Activated CD4-positive, alpha-beta T cell treated with anti-CD3 and anti-CD28 coated beads, Interleukin-2, amount 10 ng/mL, durations not matched to agents 24 days and 14 days (primary cell): ENCODE measurements at regions not wholly inside any gene's neighbourhood (a gene's known extent, or its start where the extent isn't known, plus 50 kb on each side); places are given as distances from the start of the nearest gene placed in this dataset.
"Not testable (repeated sequence)": the region's sequence is repeated elsewhere in the genome, so short reads cannot be mapped to it uniquely, and the experiment has no call there.

ENCODE experiments used
- DNase-seq: peaks from one replicate; pipeline ENCODE4 v3.0.0; 2022
- H3K27ac Mint-ChIP-seq: one replicate; pipeline ENCODE4 v1.8.0; 2022; ENCODE audit warnings: mild to moderate bottlenecking, mixed read lengths
- H3K27me3 Mint-ChIP-seq: one replicate; pipeline ENCODE4 v1.8.0; 2022; ENCODE audit warnings: mixed read lengths
- H3K36me3 Mint-ChIP-seq: one replicate; pipeline ENCODE4 v1.8.0; 2022; ENCODE audit warnings: low read depth, mild to moderate bottlenecking, mixed read lengths
- H3K4me1 Mint-ChIP-seq: one replicate; pipeline ENCODE4 v1.8.0; 2021; ENCODE audit warnings: mixed read lengths
- H3K4me3 Mint-ChIP-seq: one replicate; pipeline ENCODE4 v1.8.0; 2022; ENCODE audit warnings: mild to moderate bottlenecking, moderate library complexity, mixed read lengths
- H3K9me3 Mint-ChIP-seq: one replicate; pipeline ENCODE4 v1.8.0; 2021; ENCODE audit warnings: mixed read lengths
- intact Hi-C: fragments of 100-400 bp; cut with micrococcal nuclease; formaldehyde crosslinking; loops from one replicate; pipeline ENCODE4 v1.15.1; 2023

GRCh38 chrX:139475432-139475831 lies 55.1 kb upstream of the F9 start:
- Mint-ChIP-seq H3K27ac (no peak overlapping the region), H3K4me1 (no peaks in the 10 kb centered on the region), H3K27me3 (no peaks in the 10 kb centered on the region), H3K36me3 (no peaks in the 10 kb centered on the region), H3K4me3 (no peak overlapping the region), H3K9me3 (no peaks in the 10 kb centered on the region)
- intact Hi-C loops = no loop called here
- no peak for DNase-seq

GRCh38 chrX:139461945-139462344 lies 68.6 kb upstream of the F9 start:
- H3K4me3 Mint-ChIP-seq, H3K27ac Mint-ChIP-seq, intact Hi-C loops, H3K36me3 Mint-ChIP-seq, DNase-seq, H3K27me3 Mint-ChIP-seq, H3K4me1 Mint-ChIP-seq, H3K9me3 Mint-ChIP-seq: not testable (repeated sequence)

GRCh38 chrX:139454743-139455142 lies 75.8 kb upstream of the F9 start:
- H3K9me3 Mint-ChIP-seq = no peaks in the 10 kb centered on the region
- H3K4me1 Mint-ChIP-seq = no peaks in the 10 kb centered on the region
- intact Hi-C loops = no loop called here
- H3K27ac Mint-ChIP-seq = no peak overlapping the region
- no peaks in the 10 kb centered on the region for H3K27me3 Mint-ChIP-seq
- DNase-seq = no peak
- no peaks in the 10 kb centered on the region for H3K36me3 Mint-ChIP-seq
- H3K4me3 Mint-ChIP-seq = no peak overlapping the region

- no peaks in the 10 kb centered on the region for H3K27me3 Mint-ChIP-seq
- H3K4me3 Mint-ChIP-seq = no peak overlapping the region
- no peak overlapping the region for H3K27ac Mint-ChIP-seq
- no peaks in the 10 kb centered on the region for H3K4me1 Mint-ChIP-seq
- H3K9me3 Mint-ChIP-seq = no peaks in the 10 kb centered on the region
- no peak for DNase-seq
- no peaks in the 10 kb centered on the region for H3K36me3 Mint-ChIP-seq
- intact Hi-C loops = no loop called here
Observed at GRCh38 chrX:139448996-139449395, 81.5 kb upstream of the F9 start.

GRCh38 chrX:139446832-139447231 lies 83.7 kb upstream of the F9 start:
- Mint-ChIP-seq H3K27me3 (no peaks in the 10 kb centered on the region), H3K9me3 (no peaks in the 10 kb centered on the region), H3K27ac (no peak overlapping the region), H3K4me1 (no peaks in the 10 kb centered on the region), H3K36me3 (no peaks in the 10 kb centered on the region), H3K4me3 (no peak overlapping the region)
- intact Hi-C loops = no loop called here
- DNase-seq = no peak

GRCh38 chrX:139429913-139430312 lies 100.6 kb upstream of the F9 start:
- intact Hi-C loops = no loop called here
- H3K27ac Mint-ChIP-seq = no peak overlapping the region

GRCh38 chrX:139423186-139423585 lies 107.4 kb upstream of the F9 start:
- Mint-ChIP-seq H3K4me1 (no peaks in the 10 kb centered on the region), H3K27me3 (no peaks in the 10 kb centered on the region), H3K9me3 (no peaks in the 10 kb centered on the region), H3K27ac (no peak overlapping the region), H3K4me3 (no peak overlapping the region), H3K36me3 (no peaks in the 10 kb centered on the region)
- intact Hi-C loops = no loop called here
- no peak for DNase-seq

More at GRCh38 chrX:139429913-139430312, 100.6 kb upstream of the F9 start:
- H3K27me3 Mint-ChIP-seq = no peaks in the 10 kb centered on the region
- no peaks in the 10 kb centered on the region for H3K9me3 Mint-ChIP-seq
- no peak overlapping the region for H3K4me3 Mint-ChIP-seq
- H3K36me3 Mint-ChIP-seq = no peaks in the 10 kb centered on the region
- DNase-seq = no peak
- no peaks in the 10 kb centered on the region for H3K4me1 Mint-ChIP-seq

- H3K4me1 Mint-ChIP-seq, H3K27me3 Mint-ChIP-seq, DNase-seq: not testable (repeated sequence)
Observed at GRCh38 chrX:139398258-139398657, 132.3 kb upstream of the F9 start.

GRCh38 chrX:139388254-139388653 lies 142.3 kb upstream of the F9 start:
- no peak overlapping the region for H3K27ac Mint-ChIP-seq
- H3K27me3 Mint-ChIP-seq = no peaks in the 10 kb centered on the region
- no peaks in the 10 kb centered on the region for H3K4me1 Mint-ChIP-seq
- H3K4me3 Mint-ChIP-seq = no peak overlapping the region
- no peaks in the 10 kb centered on the region for H3K36me3 Mint-ChIP-seq
- no peak for DNase-seq
- no peaks in the 10 kb centered on the region for H3K9me3 Mint-ChIP-seq
- intact Hi-C loops = no loop called here

More at GRCh38 chrX:139398258-139398657, 132.3 kb upstream of the F9 start:
- H3K9me3 Mint-ChIP-seq, H3K4me3 Mint-ChIP-seq, intact Hi-C loops, H3K27ac Mint-ChIP-seq, H3K36me3 Mint-ChIP-seq: not testable (repeated sequence)

- H3K4me3 Mint-ChIP-seq = no peak overlapping the region
- no peaks in the 10 kb centered on the region for H3K36me3 Mint-ChIP-seq
- H3K4me1 Mint-ChIP-seq = no peaks in the 10 kb centered on the region
- no peaks in the 10 kb centered on the region for H3K9me3 Mint-ChIP-seq
- no peak overlapping the region for H3K27ac Mint-ChIP-seq
- DNase-seq = no peak
- no peaks in the 10 kb centered on the region for H3K27me3 Mint-ChIP-seq
- intact Hi-C loops = no loop called here
Observed at GRCh38 chrX:139382529-139382928, 148.0 kb upstream of the F9 start.

- DNase-seq, H3K36me3 Mint-ChIP-seq, H3K4me1 Mint-ChIP-seq, H3K9me3 Mint-ChIP-seq, H3K27me3 Mint-ChIP-seq, H3K4me3 Mint-ChIP-seq, intact Hi-C loops, H3K27ac Mint-ChIP-seq: not testable (repeated sequence)
Observed at GRCh38 chrX:139376547-139376946, 154.0 kb upstream of the F9 start.

- intact Hi-C loops = no loop called here
- Mint-ChIP-seq H3K27me3 (no peaks in the 10 kb centered on the region), H3K4me1 (no peaks in the 10 kb centered on the region)
Observed at GRCh38 chrX:139360356-139360755, 170.2 kb upstream of the F9 start.

GRCh38 chrX:139342594-139342991 lies 187.9 kb upstream of the F9 start:
- intact Hi-C loops, H3K4me3 Mint-ChIP-seq, H3K9me3 Mint-ChIP-seq, H3K36me3 Mint-ChIP-seq, DNase-seq, H3K27me3 Mint-ChIP-seq, H3K27ac Mint-ChIP-seq, H3K4me1 Mint-ChIP-seq: not testable (repeated sequence)

More at GRCh38 chrX:139360356-139360755, 170.2 kb upstream of the F9 start:
- no peaks in the 10 kb centered on the region for H3K36me3 Mint-ChIP-seq
- H3K27ac Mint-ChIP-seq = no peak overlapping the region
- no peak for DNase-seq
- H3K4me3 Mint-ChIP-seq = no peak overlapping the region
- H3K9me3 Mint-ChIP-seq = no peaks in the 10 kb centered on the region

GRCh38 chrX:139341855-139342593 lies 188.5 kb upstream of the F9 start:
- intact Hi-C loops, H3K4me3 Mint-ChIP-seq, H3K36me3 Mint-ChIP-seq, H3K27me3 Mint-ChIP-seq, DNase-seq, H3K4me1 Mint-ChIP-seq, H3K27ac Mint-ChIP-seq, H3K9me3 Mint-ChIP-seq: not testable (repeated sequence)

GRCh38 chrX:139332441-139332840 lies 198.1 kb upstream of the F9 start:
- H3K9me3 Mint-ChIP-seq = no peaks in the 10 kb centered on the region
- intact Hi-C loops = no loop called here
- H3K4me1 Mint-ChIP-seq = no peaks in the 10 kb centered on the region
- no peaks in the 10 kb centered on the region for H3K27me3 Mint-ChIP-seq
- H3K36me3 Mint-ChIP-seq = no peaks in the 10 kb centered on the region
- H3K4me3 Mint-ChIP-seq = no peak overlapping the region
- DNase-seq = no peak
- no peak overlapping the region for H3K27ac Mint-ChIP-seq
